Brain pericyte (primary cell): ENCODE measurements at regions not wholly inside any gene's neighbourhood (a gene's known extent, or its start where the extent isn't known, plus 50 kb on each side); places are given as distances from the start of the nearest gene placed in this dataset.

Source experiments
- DNase-seq: peaks from one replicate; pipeline ENCODE4 v3.0.0-alpha.2; 2012; ENCODE audit warnings: low read depth, low spot score

DNA sequence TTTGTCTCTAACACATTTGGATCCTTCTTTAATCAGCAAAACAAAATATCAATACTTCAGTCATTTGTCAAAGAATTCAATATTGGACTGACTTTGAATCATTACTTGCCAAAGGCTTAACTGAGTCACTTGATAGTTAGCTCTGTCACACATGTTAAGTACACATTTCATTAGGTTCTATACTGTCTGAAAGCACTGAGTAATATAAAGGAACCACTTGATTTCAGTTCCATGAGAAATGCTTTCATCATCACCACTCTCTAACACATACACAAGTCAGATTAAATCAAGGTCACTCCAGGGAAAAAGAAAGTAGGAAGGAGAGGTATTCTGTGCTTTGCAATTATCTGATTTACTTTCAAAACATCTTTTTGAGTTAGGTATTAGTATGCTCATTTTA is 1233.1 kb downstream of the C4orf33 start:
- DNase-seq: no peak

GRCh38 chr4:130333241-130333759 is 1237.3 kb downstream of the C4orf33 start:
- DNase-seq: no peak

DNA sequence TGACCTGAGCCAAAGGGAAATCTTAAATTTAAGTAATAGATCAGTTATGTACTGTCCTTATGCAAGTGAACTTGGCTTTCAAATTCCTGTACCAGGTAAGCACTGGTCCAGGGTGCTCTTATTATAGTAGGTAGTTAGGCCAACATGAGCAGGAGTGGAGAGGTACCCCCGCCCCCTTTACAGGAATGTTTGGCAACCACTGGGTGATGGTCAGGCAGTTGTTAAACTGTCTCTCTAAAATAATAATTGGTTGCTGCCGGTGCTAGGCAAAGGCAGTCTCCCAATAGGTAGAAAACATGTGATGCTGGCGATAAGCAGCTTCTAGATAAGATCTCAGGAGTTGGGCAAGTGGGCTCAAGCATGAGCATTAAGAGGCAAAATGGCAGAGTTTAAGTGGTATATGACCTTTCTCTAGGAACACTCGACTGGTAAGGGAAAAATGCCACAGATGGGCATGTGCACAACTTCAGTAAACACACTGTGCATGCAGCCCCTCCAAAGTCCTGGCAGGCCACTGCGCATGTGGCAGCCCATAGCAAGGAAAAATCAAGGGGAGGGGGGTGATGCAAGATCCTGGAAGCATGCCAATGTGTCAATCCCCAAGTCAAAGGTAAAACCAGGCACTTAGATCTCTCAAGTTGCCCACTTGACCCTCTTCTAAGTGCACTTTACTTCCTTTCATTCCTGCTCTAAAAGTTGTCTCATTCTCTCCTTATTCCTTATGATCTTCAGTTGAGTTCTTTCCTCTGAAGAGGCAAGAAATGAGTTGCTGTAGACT is 1239.7 kb downstream of the C4orf33 start:
- DNase-seq: no peak

GRCh38 chr4:130336585-130337217 is 1240.7 kb downstream of the C4orf33 start:
- no peak for DNase-seq

- DNase-seq: no peak
Measured at GRCh38 chr4:130338851-130339250, 1242.9 kb downstream of the C4orf33 start.

DNA sequence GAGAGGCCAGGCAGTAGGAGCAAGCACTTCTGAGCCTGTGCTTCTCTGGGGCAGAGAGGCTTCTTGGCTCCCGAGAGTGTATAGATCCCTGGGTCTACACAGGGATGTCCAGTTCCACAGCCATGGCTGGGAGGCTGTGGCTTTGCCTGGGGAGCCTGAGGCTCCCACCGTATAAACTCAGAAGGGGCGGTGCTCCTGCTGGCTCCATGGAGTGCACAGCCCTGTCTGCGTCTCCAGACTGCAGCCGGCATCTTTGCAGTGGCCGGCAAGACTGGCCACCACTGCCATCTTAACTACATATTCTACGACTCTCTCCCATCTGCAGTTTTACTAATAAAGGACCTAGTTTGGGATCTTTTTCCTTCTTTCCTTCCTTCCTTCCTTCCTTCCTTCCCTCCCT is 1253.8 kb downstream of the C4orf33 start:
- DNase-seq: no peak

DNA sequence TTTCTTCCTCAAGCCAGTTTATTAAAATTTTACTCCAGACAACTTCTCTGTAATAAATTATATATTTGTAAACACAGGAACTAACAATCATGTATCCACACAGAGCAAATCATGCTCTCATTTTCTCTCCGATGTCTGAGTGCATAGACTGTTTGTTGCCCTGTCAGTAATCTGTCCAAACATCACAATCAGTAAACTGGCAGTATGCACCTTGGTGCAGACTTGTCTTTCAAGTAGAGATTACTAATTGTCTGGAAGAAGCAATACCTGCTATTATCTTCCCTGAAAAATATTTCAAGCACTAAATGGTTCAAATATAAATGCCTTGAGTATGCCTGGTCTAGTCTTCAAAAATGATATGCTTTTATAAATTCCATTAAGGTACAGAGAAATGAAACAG is 1260.9 kb downstream of the C4orf33 start:
- no peak for DNase-seq

GRCh38 chr4:130359542-130359941 is 1263.6 kb downstream of the C4orf33 start:
- no peak for DNase-seq

DNA sequence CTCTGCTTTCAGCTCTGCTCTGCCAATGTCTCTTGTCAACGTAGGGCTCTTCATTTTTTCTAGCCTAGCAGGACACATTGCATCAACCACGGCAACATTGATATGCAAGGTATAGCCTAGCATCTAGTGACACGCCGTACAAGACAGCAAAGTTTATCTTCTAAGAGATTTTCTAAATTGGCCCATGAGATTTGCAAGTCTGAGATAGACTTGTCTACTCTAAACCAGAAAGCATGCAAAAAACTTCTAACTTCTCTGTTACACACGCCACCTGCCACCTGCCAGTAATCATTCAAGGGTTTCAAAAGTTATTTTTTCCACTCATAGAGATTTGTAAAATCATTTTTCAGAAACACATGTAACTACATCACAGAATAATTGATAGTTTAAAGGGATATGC is 1265.7 kb downstream of the C4orf33 start:
- no peak for DNase-seq

DNA sequence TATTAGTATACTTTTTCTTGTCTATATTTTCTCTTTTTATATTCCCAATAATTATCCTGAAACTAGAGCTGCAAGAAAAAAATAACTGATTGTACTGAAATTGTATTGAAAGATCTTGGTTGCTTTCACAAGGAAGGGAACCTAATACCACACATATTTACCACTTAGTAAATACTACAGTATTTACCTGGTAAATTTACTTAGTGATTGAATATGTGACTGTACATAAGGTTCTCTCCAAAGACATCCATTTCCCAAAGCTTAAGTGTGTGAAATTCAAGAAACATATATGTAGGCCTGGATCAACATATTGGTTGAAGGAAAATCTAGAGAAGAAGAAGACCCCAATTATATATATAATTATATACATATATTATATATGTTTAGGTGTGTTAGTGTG is 1272.7 kb downstream of the C4orf33 start:
- DNase-seq: no peak

DNA sequence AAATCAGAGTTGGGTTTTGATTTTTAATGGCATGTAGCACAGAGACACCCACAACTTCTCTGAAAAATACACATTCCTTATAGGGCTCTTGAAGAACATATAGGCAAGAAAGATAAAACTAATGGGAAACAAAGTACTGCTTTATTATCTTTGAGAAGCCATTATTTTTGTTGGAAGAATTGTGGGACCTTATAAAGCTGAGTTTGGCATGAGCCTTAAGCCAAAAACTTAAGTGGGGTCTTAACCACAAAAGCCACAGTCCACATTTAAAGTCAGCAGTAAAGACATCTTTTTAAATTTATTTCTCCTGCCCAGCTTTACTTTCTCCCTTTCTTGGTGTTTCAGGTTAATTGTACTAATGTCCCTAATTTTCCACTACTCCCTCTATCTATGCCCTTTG is 1297.3 kb downstream of the C4orf33 start:
- no peak for DNase-seq

DNA sequence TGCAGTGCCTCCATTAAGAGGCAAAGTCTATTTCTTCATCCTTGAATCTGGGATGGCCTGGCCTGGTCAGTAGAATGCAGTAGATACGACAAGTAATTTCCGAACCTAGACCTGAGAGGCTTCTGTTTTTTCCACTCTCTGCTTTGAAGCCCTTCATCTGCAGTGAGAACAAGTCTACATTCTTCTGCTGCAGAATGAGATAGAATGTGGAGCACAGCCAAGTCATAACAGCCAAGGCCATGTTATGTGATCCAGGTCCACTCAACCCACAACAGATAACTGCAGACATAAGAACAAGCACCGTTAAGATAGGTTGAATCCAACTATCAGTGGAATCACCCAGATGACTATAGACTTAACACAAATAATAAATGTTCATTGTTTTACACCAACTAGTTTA is 1297.7 kb downstream of the C4orf33 start:
- DNase-seq: no peak

DNA sequence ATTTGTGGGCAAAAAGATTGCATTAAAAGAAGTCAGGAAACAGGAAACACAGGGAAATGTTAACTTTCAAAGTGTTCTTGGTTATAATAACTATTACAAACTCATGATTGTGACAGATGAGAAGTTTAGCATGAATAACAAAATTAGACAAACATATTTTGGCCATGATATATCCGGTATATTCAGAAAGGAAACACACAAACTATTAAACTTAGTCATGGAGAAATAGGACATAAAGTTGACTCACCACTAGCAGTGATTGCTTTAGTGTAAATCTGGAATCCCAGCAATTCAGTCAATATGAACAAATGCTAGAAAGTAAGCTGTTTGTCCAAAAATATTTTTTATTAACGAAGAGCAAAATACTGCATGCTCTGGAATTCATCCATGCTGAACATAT is 1299.9 kb downstream of the C4orf33 start:
- no peak for DNase-seq

DNA sequence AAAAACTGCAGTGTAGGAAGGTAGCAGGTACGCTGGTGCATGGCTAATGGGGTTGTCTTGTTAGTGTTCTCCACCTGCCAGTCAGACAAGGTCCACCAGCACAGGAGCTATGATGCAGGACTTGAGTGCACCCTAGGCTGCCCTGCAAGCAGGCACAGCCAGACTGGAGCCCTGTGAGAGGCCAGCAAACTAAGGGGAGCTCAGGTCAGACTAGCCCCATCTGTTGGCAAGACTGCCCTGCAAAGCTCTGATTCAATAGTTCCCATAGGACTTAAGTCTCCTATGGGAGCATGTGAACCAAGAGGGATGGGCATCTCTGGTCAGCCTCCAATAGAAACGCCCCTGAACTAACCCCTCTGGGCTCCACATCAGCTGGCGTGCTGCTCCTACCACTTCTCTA is 1307.3 kb downstream of the C4orf33 start:
- DNase-seq: no peak

DNA sequence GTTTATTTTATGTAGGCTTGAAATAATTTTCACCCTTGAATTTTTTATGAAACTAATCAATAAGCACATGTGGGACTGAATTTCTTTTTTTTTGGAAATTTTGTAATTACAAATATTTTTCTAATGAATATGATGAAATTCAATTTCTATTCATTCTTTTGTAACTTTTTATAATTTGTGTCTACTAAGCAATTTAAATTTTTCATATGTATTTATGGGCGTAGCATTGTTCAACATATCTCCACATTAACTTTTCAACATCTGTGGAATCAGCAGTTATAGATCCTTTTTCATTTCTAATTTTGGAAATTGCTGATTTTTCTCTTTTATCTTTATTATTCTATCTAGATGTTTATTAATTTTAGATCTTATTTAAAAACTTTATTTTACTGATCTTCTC is 1320.3 kb downstream of the C4orf33 start:
- DNase-seq: no peak

GRCh38 chr4:130419211-130419975 is 1323.4 kb downstream of the C4orf33 start:
- no peak for DNase-seq

- no peak for DNase-seq
Measured at GRCh38 chr4:130422261-130422660, 1326.3 kb downstream of the C4orf33 start.

DNA sequence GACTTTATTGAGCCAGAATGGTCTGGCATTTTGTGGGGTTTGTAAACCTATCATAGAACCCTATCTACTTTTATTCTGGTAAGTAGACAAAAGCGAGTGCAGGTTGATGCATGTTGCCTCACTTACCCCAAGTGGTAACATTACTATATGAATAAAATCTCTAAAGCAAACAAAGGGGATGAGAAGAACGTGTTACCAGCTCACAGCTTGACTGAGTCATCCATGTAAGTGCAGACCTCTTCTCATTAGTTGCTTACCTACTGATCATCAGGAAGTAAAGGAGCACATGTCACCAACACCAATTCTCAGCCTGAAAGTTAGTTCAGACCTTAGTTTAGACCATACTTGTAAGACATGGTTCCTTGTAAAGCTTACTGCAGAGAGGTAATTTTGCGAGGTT is 1328.3 kb downstream of the C4orf33 start:
- DNase-seq: no peak

GRCh38 chr4:130432289-130432688 is 1336.3 kb downstream of the C4orf33 start:
- no peak for DNase-seq

GRCh38 chr4:130449741-130450140 is 1353.8 kb downstream of the C4orf33 start:
- DNase-seq: no peak

GRCh38 chr4:130468340-130468739 is 1372.4 kb downstream of the C4orf33 start:
- no peak for DNase-seq

DNA sequence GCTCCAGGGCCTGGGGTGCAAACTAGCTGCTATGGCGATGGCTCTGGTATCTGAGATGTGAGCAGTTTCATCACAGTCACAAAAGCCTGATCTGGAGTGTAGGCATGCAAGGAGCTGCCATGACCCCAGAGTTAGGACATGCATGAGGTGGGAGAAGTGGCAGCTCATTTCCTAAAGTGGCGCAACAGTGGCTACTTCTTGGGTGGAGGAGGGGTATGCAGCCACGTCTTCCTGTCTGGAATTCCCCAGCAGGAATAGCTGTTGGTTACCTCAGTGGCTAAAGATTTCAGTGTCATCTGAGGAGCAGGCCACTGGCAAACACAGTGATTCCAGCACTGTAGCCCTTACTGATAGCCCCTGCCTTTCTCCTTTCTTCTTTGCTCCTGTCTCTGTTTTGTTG is 1382.5 kb downstream of the C4orf33 start:
- no peak for DNase-seq
